ENCODE measurements at regions not wholly inside any gene's neighbourhood (a gene's known extent, or its start where the extent isn't known, plus 50 kb on each side); places are given as distances from the start of the nearest gene placed in this dataset.
"Not testable (repeated sequence)": the region's sequence is repeated elsewhere in the genome, so short reads cannot be mapped to it uniquely, and the experiment has no call there.

- FAIRE-seq, result no peak
Measured at GRCh38 chr4:81807386-81807785, 335.7 kb upstream of the RASGEF1B start.

GRCh38 chr4:81806485-81806884 lies 334.8 kb upstream of the RASGEF1B start:
- no peak for FAIRE-seq

GRCh38 chr4:81804849-81805248 lies 333.1 kb upstream of the RASGEF1B start:
- FAIRE-seq, result no peak

- no peak for FAIRE-seq
Measured at GRCh38 chr4:81802285-81802846, 330.7 kb upstream of the RASGEF1B start.

- no peak for FAIRE-seq
Measured at GRCh38 chr4:81799371-81799770, 327.7 kb upstream of the RASGEF1B start.

DNA sequence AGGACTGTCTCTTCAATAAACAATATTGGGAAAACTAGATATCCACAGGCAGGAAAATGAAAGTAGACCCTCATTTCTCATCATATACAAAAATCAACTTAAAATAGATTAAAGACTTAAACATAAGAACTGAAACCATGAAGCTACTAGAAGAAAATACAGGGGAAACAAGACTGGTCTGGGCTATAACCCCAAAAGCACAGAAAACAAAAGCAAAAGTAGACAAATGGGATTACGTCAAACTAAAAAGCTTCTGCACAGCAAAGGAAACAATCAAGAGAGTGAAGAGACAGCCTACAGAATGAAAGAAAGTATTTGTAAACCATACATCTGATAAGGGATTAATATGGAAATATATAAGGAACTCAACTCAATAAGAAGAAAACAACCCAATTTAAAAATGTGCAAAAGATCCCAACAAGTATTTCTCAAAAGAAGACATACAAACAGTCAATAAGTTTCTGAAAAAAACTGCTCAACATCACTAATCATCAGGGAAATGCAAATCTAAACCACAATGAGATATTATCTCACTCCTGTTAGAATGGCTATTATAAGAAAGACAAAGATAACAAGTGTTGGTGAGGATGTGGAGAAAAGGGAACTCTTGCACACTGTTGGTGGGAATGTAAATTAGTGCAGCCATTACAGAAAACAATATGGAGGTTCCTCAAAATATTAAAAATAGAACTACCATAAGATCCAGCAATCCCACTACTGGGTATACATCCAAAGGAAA lies 325.3 kb upstream of the RASGEF1B start:
- FAIRE-seq, result no peak

DNA sequence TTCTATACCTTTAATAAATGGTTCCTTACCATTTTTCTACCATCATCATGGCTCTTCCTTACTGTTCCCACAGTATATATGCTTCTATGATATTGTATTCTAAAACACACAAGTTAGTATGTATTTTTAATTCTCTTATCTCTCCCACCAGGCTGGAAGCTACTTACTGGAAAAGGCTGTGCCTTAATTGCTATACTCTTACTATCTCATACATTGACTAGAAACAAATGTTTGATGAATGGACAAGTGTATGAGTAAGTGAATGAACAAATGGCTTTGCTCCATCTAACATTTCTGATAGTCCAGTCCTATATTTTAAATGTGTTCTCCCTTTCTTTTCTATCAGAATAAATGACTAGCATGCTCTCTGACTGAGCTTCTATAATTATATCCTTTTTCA lies 320.8 kb upstream of the RASGEF1B start:
- no peak for FAIRE-seq

- no peak for FAIRE-seq
Measured at GRCh38 chr4:81790477-81790876, 318.8 kb upstream of the RASGEF1B start.

DNA sequence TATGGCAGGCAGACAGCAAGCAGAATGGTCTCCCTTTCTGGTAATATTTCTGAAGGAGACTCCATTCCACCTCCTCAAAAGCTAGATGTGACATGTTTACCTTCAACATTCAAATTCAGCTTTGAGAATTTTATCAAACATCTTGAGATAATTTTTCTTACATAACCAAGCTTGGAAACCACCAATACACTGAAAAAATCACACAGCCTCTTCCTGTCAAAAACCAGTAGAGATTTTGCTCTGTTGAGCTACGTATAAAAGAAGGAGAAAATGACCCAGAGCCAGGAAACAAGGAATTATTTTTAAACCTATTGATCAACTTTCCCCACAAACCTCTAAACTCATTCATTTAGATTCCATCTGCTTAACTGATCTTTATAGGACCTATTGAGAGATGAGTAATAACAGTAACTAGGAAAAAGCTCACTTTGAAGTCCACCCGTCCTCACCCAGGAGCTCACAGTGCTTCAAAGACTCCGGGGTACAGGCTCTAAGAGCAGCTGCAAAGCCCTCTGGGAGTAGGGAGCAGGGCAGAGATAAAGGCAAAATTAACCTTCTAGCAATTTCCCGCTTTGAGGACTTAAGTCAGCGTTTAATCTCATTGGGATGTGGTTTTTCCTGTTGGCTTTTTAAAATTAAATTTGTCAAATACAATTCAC lies 318.2 kb upstream of the RASGEF1B start:
- no peak for FAIRE-seq

GRCh38 chr4:81789158-81789557 lies 317.5 kb upstream of the RASGEF1B start:
- no peak for FAIRE-seq

DNA sequence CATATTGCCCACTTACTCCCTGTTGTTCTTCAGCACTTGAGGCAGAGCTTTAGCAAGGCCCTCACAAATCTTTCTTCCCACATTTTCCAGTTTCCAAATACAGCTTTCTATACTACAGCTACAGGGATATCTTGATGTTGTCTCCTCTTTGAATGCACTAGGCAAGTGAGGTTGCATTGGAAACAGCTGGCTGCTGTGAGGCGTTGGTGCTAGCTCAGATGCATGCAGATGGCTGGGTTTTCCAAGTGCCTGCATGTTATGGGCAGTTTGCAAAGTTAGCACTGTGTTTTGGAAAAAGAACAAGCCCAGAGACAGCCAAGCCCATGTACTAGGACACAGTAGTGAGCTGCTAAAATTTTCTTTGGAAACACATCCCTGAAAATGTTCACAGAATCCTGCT lies 315.1 kb upstream of the RASGEF1B start:
- no peak for FAIRE-seq

- no peak for FAIRE-seq
Measured at GRCh38 chr4:81786063-81786763, 314.5 kb upstream of the RASGEF1B start.

DNA sequence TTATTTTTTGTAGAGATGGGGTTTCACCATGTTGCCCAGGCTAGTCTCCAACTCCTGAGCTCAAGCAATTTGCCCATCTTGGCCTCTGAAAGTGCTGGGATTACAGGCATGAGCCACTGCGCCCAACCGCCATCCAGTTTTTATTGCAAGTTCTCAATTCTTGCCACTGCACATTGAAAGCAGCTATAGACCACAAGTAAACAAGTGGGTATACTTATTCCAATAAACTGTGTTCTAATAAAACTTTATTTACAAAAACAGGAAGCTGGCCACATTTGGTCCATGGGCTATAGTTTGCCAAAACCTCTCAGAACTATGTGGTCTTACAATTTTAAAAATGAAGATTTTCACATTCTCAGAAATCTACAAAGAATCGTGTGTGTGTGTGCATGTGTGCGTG lies 313.6 kb upstream of the RASGEF1B start:
- no peak for FAIRE-seq

- FAIRE-seq, result no peak
Measured at GRCh38 chr4:81783558-81783957, 311.9 kb upstream of the RASGEF1B start.

DNA sequence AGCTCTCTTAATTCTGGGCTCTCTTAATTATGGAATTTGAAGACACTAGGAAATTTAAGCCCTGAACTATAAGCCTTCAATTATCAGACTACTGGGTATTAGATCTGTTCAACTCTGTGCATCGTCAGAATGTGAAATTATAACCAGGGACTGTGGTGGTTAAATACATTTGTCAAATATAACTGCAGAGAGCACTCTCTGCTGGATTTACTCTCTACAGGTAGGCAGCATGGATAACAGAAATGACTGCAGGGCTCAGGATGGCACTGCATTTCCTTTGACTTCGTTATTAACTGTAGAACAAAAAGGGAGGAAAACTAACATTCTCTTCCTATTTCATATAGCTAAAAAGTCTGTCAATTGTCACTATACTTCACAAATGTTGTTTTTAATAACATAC lies 310.1 kb upstream of the RASGEF1B start:
- no peak for FAIRE-seq

DNA sequence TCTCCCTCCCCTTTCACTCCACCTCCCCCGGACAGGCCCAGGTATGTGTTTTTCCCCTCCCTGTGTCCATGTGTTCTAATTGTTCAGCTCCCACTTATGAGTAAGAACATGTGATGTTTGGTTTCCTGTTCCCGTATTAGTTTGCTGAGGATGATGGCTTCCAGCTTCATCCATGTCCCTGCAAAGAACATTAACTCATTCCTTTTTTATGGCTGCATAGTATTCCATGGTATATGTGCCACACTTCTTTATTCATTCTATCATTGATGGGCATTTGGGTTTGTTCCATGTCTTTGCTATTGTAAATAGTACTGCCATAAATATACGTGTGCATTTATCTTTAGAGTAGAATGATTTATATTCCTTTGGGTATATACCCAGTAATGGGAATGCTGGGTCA lies 306.0 kb upstream of the RASGEF1B start:
- not testable (repeated sequence) for FAIRE-seq

- FAIRE-seq, result no peak
Measured at GRCh38 chr4:81776794-81777193, 305.1 kb upstream of the RASGEF1B start.

DNA sequence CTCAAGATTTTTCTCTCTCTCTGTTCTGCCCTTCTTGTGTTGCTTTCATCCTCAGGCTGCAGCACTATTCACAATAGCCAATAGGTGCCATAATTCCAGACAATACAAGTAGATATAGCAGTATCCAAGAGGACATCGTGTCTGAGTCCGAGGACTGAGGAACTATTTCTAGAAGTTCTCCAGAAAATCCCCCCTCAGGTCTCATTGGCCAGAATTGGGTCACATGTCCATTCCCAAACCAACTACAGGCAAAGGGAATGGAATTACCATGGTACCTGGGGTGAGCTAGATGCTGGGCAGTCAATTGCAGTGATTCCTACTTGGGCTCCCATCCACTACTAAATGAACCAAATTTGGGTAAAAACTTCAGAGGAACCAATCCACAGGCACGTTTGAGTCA lies 301.9 kb upstream of the RASGEF1B start:
- no peak for FAIRE-seq

DNA sequence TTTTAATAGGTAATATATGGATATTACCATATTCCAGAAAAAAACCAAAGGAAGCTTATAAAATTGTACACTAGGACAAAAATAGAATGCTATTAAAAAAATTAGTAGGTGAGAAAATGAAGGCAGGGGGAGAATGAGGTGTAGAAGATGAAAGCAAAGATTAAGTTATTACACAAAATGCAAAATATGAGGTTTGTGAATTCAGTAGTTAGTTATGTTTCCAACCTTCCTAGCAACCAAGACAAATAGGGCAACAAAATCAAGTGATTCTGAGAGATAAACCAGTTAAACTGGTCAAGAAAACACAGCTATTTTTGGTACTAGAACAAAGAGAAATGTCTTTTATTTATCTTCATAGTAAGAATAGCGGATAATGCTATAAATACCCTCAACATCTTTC lies 300.0 kb upstream of the RASGEF1B start:
- FAIRE-seq, result no peak

DNA sequence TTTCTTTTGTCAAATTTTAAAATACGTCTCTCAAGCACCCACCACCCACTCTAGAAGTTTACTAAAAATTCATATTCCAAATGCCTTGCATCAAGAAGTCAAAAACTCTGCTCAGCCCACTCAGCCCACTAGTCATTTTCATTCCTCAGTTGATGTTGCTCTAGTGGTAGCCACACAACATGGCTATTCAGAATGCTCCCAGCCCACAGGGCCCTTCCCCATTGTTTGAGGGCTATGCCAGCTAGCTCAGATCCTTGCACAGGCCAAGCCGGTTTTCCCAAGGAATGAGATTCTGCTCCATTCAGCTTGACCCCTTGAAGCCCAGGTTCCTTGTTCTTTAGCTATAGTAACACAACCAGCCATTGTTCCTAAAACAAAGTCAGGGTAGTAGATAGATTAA lies 297.5 kb upstream of the RASGEF1B start:
- FAIRE-seq, result no peak

- no peak for FAIRE-seq
Measured at GRCh38 chr4:81758574-81759264, 287.0 kb upstream of the RASGEF1B start.

DNA sequence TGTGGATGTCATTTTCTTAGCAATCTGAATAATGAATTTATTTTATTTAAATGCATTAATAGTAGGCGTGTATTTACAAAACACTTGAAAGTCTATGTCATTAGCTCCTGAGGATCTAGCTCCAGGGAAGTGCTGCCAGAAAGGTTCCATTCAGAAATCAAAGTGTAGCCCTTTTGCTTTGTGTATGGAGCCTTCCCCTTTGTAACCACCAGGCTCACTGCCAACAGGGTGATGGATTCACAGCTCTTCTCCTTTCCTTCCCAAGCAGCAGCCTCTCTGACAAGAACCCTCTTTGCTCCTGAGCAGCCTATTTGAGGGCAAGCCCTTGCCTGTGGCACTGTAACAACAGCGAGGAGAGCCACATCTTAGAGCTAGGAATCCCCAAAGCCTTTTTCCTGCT lies 286.0 kb upstream of the RASGEF1B start:
- no peak for FAIRE-seq

DNA sequence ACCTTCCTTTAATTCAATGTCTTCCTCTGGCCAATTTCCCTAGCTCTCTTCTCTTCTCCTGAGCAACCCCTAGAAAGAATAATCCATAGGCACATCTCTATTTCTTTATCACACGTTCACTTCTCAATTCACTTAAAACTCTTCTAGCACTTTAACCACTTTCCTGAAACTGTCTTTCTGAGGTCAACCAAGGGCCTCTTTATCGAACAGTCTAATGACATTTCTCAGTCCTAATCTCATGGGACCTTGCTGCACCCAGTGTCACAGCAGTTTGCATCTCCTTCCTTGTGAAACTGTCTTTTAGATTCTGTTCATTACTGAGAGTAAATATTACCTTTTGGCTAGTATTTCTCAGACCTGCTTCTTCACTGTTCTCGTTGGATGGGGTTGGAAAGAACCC lies 285.3 kb upstream of the RASGEF1B start:
- no peak for FAIRE-seq

Measured in colon (tissue), 2 donors.